ENCODE measurements at regions not wholly inside any gene's neighbourhood (a gene's known extent, or its start where the extent isn't known, plus 50 kb on each side); places are given as distances from the start of the nearest gene placed in this dataset.

GRCh38 chr3:98679986-98680385 is 83.2 kb upstream of the ST3GAL6 start:
- ChIA-PET CTCF (no interaction called here), POLR2A (no interaction called here)
- intact Hi-C loops (cut with micrococcal nuclease; ENCODE audit: unreplicated experiment) (no loop called here), in situ Hi-C loops (cut with HindIII; ENCODE audit: low pct_unique_long_range_greater_than_20kb, low sequenced_read_pairs) (no loop called here)
- DNase-seq (ENCODE audit: low read depth, low spot score) (no peak), ATAC-seq (no peak)
- Histone ChIP-seq H3K4me1 (ENCODE audit: control insufficient read depth, insufficient read depth, low read length) (no peaks in the 10 kb centered on the region), H3K4me3 (ENCODE audit: low read depth in 2 of 2, low read length in 2 of 2) (no peak overlapping the region), H3K9me3 (ENCODE audit: control insufficient read depth, insufficient read depth, low read depth, low read length) (0 out of 2 replicates have a peak, but pooled peaks cover 3% of the 10 kb centered on the region), H3K27ac (ENCODE audit: low read length) (no peak overlapping the region), H3K27me3 (ENCODE audit: control insufficient read depth, insufficient read depth, low read length) (no peaks in the 10 kb centered on the region), H3K36me3 (ENCODE audit: control insufficient read depth, insufficient read depth, low read length) (no peaks in the 10 kb centered on the region)
- no peak for TF ChIP-seq CTCF (IDR thresholded peaks at IDR 0.05)
- no peak for TF ChIP-seq SIN3A (IDR thresholded peaks at IDR 0.05; ENCODE audit: borderline replicate concordance, insufficient read depth, low read depth, low read length)
- no peak for TF ChIP-seq TCF7L2 (IDR thresholded peaks at IDR 0.05; ENCODE audit: low read depth, low read length)
- no peak for TF ChIP-seq POLR2AphosphoS5 (IDR thresholded peaks at IDR 0.05; ENCODE audit: low read depth, low read length)
- no peak for TF ChIP-seq REST (IDR thresholded peaks at IDR 0.05; ENCODE audit: insufficient read depth in 1 of 2, low read depth in 2 of 2, low read length in 1 of 2)
- no TSS peak for BruUV-seq (replicated peaks)

- in situ Hi-C loops (cut with HindIII; ENCODE audit: low pct_unique_long_range_greater_than_20kb, low sequenced_read_pairs), result no loop called here
- CTCF ChIA-PET, result no interaction called here
- no peak for ATAC-seq
- Histone ChIP-seq H3K27me3 (ENCODE audit: control insufficient read depth, insufficient read depth, low read length) (no peaks in the 10 kb centered on the region), H3K4me3 (ENCODE audit: low read depth in 2 of 2, low read length in 2 of 2) (no peak overlapping the region), H3K4me1 (ENCODE audit: control insufficient read depth, insufficient read depth, low read length) (no peaks in the 10 kb centered on the region), H3K36me3 (ENCODE audit: control insufficient read depth, insufficient read depth, low read length) (no peaks in the 10 kb centered on the region), H3K27ac (ENCODE audit: low read length) (no peak overlapping the region), H3K9me3 (ENCODE audit: control insufficient read depth, insufficient read depth, low read depth, low read length) (0 out of 2 replicates have a peak, but pooled peaks cover 3% of the 10 kb centered on the region)
- POLR2A ChIA-PET, result no interaction called here
- intact Hi-C loops (cut with micrococcal nuclease; ENCODE audit: unreplicated experiment), result no loop called here
- TF ChIP-seq REST (IDR thresholded peaks at IDR 0.05; ENCODE audit: insufficient read depth in 1 of 2, low read depth in 2 of 2, low read length in 1 of 2) (no peak), CTCF (IDR thresholded peaks at IDR 0.05) (no peak), POLR2AphosphoS5 (IDR thresholded peaks at IDR 0.05; ENCODE audit: low read depth, low read length) (no peak), SIN3A (IDR thresholded peaks at IDR 0.05; ENCODE audit: borderline replicate concordance, insufficient read depth, low read depth, low read length) (no peak), TCF7L2 (IDR thresholded peaks at IDR 0.05; ENCODE audit: low read depth, low read length) (no peak)
- BruUV-seq (replicated peaks), result no TSS peak
- no peak for DNase-seq (ENCODE audit: low read depth, low spot score)
These were observed 82.4 kb upstream of the ST3GAL6 start for GRCh38 chr3:98680723-98681122.

Measured in Panc1 (cell line).